WTC11 (cell line): ENCODE measurements at regions not wholly inside any gene's neighbourhood (a gene's known extent, or its start where the extent isn't known, plus 50 kb on each side); places are given as distances from the start of the nearest gene placed in this dataset.

Experiments used
- ESRRA ChIP-seq: sonication (generic); formaldehyde crosslinking; IDR thresholded peaks from 2 replicates; pipeline ENCODE4 v1.8.1; 2022; ENCODE audit warnings: mild to moderate bottlenecking, missing genetic modification reagents, borderline replicate concordance
- RELA ChIP-seq: sonication (generic); formaldehyde crosslinking; IDR thresholded peaks from 2 replicates; pipeline ENCODE4 v1.8.1; 2022; ENCODE audit warnings: missing genetic modification reagents, mild to moderate bottlenecking, borderline replicate concordance
- SMAD4 ChIP-seq: sonication (generic); formaldehyde crosslinking; IDR thresholded peaks from 2 replicates; pipeline ENCODE4 v1.8.0; 2022; ENCODE audit warnings: mild to moderate bottlenecking, missing genetic modification reagents
- SOX15 ChIP-seq: fragments of 250-450 bp; sonication (Bioruptor Pico); IDR thresholded peaks from 2 replicates; pipeline ENCODE4 v1.9.0; 2021; ENCODE audit warnings: mild to moderate bottlenecking
- TEAD1 ChIP-seq: sonication (generic); formaldehyde crosslinking; IDR thresholded peaks from 2 replicates; pipeline ENCODE4 v1.8.0; 2022; ENCODE audit warnings: mild to moderate bottlenecking, missing genetic modification reagents
- TF ChIP-seq, protein P1 (sequence below): fragments of 200-600 bp; IDR thresholded peaks from 2 replicates; pipeline ENCODE4 v1.8.0; 2022; ENCODE audit warnings: antibody characterized with exemption
- TF ChIP-seq, protein P2 (sequence below): sonication (generic); formaldehyde crosslinking; IDR thresholded peaks from 2 replicates; pipeline ENCODE4 v1.8.1; 2022; ENCODE audit warnings: mild to moderate bottlenecking, missing genetic modification reagents, moderate library complexity, borderline replicate concordance
- TF ChIP-seq, protein P3 (sequence below): fragments of 250-450 bp; sonication (Bioruptor Pico); conservative IDR thresholded peaks from 2 replicates; pipeline ENCODE4 v1.9.0; 2021; ENCODE audit warnings: mild to moderate bottlenecking
- TF ChIP-seq, protein P4 (sequence below): sonication (generic); formaldehyde crosslinking; IDR thresholded peaks from 2 replicates; pipeline ENCODE4 v1.8.1; 2023; ENCODE audit warnings: mild to moderate bottlenecking, missing genetic modification reagents
- TF ChIP-seq, protein P5 (sequence below): sonication (generic); formaldehyde crosslinking; IDR thresholded peaks from 2 replicates; pipeline ENCODE4 v1.8.1; 2023; ENCODE audit warnings: mild to moderate bottlenecking, missing genetic modification reagents
- TF ChIP-seq, protein P6 (sequence below): sonication (generic); formaldehyde crosslinking; IDR thresholded peaks from 2 replicates; pipeline ENCODE4 v1.8.1; 2023; ENCODE audit warnings: mild to moderate bottlenecking, missing genetic modification reagents, moderate library complexity
- TF ChIP-seq, protein P7 (sequence below): sonication (generic); formaldehyde crosslinking; IDR thresholded peaks from 2 replicates; pipeline ENCODE4 v1.8.0; 2022; ENCODE audit warnings: mild to moderate bottlenecking, missing genetic modification reagents
- TF ChIP-seq, protein P8 (sequence below): sonication (generic); formaldehyde crosslinking; IDR thresholded peaks from 2 replicates; pipeline ENCODE4 v1.8.1; 2023; ENCODE audit warnings: mild to moderate bottlenecking, missing genetic modification reagents, moderate library complexity

DNA sequence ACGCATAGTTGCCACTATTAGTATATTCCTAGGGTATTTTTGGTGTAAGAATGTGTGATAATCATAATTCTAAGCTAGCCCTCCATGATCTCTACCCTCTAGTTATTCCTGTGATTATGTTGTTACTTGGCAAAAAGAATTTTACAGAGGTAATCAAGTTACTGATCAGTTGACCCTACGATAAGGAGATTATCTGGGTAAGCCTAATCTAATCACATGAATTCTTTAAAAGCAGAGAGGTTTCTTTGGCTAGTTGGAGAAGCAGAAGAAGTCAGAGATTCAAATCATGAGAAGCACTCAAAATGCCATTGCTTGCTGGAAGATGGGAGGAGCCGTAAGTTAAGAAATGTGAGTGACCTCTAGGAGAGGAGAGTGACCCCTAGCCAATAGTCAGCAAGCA, 72.7 kb downstream of the RPE65 start:
- TF ChIP-seq, protein P1, sequence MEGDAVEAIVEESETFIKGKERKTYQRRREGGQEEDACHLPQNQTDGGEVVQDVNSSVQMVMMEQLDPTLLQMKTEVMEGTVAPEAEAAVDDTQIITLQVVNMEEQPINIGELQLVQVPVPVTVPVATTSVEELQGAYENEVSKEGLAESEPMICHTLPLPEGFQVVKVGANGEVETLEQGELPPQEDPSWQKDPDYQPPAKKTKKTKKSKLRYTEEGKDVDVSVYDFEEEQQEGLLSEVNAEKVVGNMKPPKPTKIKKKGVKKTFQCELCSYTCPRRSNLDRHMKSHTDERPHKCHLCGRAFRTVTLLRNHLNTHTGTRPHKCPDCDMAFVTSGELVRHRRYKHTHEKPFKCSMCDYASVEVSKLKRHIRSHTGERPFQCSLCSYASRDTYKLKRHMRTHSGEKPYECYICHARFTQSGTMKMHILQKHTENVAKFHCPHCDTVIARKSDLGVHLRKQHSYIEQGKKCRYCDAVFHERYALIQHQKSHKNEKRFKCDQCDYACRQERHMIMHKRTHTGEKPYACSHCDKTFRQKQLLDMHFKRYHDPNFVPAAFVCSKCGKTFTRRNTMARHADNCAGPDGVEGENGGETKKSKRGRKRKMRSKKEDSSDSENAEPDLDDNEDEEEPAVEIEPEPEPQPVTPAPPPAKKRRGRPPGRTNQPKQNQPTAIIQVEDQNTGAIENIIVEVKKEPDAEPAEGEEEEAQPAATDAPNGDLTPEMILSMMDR: no peak
- TF ChIP-seq, protein P2, sequence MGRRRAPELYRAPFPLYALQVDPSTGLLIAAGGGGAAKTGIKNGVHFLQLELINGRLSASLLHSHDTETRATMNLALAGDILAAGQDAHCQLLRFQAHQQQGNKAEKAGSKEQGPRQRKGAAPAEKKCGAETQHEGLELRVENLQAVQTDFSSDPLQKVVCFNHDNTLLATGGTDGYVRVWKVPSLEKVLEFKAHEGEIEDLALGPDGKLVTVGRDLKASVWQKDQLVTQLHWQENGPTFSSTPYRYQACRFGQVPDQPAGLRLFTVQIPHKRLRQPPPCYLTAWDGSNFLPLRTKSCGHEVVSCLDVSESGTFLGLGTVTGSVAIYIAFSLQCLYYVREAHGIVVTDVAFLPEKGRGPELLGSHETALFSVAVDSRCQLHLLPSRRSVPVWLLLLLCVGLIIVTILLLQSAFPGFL (CRISPR knock-in tag): no peak
- TF ChIP-seq, protein P3, sequence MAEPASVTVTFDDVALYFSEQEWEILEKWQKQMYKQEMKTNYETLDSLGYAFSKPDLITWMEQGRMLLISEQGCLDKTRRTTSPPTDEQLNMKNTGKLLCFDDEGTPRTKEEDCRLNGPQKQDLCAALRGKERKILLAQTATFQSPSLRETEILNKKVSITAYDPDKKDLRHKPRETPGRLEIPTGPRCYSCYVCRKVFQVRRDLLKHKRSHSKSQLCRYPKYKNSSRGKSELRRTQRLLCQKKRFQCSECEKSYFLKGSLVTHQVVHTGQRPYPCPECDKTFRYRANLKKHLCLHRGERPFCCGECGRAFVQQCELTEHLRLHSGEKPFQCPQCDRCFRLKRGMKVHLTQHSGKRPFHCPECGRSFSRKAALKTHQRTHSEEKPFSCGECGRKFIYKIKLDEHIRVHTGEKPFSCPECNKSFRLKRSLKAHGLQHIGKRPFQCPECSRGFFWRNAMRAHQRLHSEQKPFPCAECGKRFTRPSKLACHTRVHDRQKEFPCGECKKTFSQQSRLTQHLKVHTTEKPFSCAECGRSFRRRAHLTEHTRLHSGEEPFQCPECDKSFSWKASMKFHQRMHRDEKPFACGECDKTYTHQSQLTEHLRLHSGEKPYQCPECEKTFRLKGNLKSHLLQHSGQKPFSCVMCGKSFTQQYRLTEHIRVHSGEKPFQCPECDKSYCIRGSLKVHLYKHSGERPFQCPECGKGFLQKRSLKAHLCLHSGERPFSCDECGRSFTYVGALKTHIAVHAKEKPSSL (CRISPR knock-in tag): no peak
- TF ChIP-seq, protein P4, sequence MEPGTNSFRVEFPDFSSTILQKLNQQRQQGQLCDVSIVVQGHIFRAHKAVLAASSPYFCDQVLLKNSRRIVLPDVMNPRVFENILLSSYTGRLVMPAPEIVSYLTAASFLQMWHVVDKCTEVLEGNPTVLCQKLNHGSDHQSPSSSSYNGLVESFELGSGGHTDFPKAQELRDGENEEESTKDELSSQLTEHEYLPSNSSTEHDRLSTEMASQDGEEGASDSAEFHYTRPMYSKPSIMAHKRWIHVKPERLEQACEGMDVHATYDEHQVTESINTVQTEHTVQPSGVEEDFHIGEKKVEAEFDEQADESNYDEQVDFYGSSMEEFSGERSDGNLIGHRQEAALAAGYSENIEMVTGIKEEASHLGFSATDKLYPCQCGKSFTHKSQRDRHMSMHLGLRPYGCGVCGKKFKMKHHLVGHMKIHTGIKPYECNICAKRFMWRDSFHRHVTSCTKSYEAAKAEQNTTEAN (CRISPR knock-in tag): no peak
- TF ChIP-seq RELA (CRISPR knock-in tag) (no peak), TEAD1 (CRISPR knock-in tag) (no peak), SOX15 (CRISPR knock-in tag) (no peak), SMAD4 (CRISPR knock-in tag) (no peak), ESRRA (no peak)
- TF ChIP-seq, protein P5, sequence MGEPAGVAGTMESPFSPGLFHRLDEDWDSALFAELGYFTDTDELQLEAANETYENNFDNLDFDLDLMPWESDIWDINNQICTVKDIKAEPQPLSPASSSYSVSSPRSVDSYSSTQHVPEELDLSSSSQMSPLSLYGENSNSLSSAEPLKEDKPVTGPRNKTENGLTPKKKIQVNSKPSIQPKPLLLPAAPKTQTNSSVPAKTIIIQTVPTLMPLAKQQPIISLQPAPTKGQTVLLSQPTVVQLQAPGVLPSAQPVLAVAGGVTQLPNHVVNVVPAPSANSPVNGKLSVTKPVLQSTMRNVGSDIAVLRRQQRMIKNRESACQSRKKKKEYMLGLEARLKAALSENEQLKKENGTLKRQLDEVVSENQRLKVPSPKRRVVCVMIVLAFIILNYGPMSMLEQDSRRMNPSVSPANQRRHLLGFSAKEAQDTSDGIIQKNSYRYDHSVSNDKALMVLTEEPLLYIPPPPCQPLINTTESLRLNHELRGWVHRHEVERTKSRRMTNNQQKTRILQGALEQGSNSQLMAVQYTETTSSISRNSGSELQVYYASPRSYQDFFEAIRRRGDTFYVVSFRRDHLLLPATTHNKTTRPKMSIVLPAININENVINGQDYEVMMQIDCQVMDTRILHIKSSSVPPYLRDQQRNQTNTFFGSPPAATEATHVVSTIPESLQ (CRISPR knock-in tag): no peak
- TF ChIP-seq, protein P6, sequence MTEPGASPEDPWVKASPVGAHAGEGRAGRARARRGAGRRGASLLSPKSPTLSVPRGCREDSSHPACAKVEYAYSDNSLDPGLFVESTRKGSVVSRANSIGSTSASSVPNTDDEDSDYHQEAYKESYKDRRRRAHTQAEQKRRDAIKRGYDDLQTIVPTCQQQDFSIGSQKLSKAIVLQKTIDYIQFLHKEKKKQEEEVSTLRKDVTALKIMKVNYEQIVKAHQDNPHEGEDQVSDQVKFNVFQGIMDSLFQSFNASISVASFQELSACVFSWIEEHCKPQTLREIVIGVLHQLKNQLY (CRISPR knock-in tag): no peak
- TF ChIP-seq, protein P7, sequence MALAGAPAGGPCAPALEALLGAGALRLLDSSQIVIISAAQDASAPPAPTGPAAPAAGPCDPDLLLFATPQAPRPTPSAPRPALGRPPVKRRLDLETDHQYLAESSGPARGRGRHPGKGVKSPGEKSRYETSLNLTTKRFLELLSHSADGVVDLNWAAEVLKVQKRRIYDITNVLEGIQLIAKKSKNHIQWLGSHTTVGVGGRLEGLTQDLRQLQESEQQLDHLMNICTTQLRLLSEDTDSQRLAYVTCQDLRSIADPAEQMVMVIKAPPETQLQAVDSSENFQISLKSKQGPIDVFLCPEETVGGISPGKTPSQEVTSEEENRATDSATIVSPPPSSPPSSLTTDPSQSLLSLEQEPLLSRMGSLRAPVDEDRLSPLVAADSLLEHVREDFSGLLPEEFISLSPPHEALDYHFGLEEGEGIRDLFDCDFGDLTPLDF (CRISPR knock-in tag): no peak
- TF ChIP-seq, protein P8, sequence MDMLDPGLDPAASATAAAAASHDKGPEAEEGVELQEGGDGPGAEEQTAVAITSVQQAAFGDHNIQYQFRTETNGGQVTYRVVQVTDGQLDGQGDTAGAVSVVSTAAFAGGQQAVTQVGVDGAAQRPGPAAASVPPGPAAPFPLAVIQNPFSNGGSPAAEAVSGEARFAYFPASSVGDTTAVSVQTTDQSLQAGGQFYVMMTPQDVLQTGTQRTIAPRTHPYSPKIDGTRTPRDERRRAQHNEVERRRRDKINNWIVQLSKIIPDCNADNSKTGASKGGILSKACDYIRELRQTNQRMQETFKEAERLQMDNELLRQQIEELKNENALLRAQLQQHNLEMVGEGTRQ: no peak
